ENCODE measurements at regions not wholly inside any gene's neighbourhood (a gene's known extent, or its start where the extent isn't known, plus 50 kb on each side); places are given as distances from the start of the nearest gene placed in this dataset.
"Not testable (repeated sequence)": the region's sequence is repeated elsewhere in the genome, so short reads cannot be mapped to it uniquely, and the experiment has no call there.

DNA sequence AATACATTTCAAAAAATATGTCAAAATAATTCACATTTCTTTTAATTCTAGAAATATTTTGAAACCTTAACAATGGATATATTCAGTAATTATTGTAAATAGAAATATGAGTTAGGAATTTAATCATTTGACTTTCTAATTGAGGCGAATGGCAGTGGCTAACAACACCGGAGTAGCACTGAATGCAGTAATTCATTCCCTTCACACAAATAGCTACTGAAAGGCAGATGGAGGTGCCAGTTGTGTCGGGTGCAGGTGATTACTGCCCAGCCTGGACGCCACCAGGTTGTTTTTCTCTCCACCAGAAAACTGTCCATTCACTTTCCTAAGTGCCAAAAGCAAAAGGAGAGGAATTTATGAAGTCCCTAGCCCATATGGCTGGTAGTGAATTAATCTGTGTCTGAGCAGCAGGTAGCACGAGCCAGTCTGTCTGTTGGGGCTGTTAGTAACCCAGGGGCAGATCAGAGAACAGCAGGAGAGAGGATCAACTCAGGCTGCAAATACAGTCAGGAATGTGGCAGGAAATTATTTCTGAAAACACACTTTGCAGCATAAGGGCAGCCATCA is 79.3 kb upstream of the GMNC start:
- in situ Hi-C loops (cut with HindIII; ENCODE audit: low pct_unique_long_range_greater_than_20kb, low sequenced_read_pairs), result no loop called here
- DNase-seq (ENCODE audit: low read depth, low spot score), result no peak

DNA sequence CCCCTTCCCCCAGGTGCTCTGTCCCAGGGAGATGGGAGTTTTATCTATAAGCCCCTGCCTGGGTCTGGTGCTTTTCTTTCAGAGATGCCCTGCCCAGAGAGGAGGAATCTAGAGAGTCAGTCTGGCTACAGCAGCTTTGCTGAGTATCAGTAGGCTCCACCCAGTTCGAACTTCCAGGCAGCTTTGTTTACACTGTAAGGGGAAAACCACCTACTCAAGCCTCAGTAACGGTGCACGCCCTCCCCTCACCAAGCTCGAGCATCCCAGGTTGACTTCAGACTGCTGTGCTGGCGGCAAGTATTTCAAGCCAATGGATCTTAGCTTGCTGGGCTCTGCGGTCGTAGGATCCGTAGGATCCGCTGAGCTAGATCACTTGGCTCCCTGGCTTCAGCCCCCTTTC is 72.1 kb upstream of the GMNC start:
- DNase-seq (ENCODE audit: low read depth, low spot score); in situ Hi-C loops (cut with HindIII; ENCODE audit: low pct_unique_long_range_greater_than_20kb, low sequenced_read_pairs): not testable (repeated sequence)

DNA sequence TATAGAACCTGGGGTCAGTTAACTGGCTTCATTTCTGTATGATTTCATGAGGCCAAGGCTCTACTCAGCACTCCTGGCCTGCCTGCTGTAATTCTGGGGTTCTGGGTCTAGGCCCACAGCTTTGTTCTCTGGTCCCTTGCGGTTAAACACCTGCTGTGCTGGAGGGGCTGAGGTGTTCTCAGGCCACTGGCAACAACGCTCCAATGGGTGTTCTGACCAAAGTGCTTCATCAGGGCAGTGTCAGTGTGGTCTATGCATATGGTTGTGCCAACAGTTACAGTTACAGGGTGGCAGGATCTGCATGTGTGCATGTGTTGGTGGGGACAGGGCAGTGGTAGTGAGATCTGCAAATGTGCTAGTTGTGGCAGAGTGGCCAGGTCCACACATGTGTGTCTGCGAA is 64.1 kb upstream of the GMNC start:
- DNase-seq (ENCODE audit: low read depth, low spot score), result no peak
- in situ Hi-C loops (cut with HindIII; ENCODE audit: low pct_unique_long_range_greater_than_20kb, low sequenced_read_pairs), result no loop called here

DNA sequence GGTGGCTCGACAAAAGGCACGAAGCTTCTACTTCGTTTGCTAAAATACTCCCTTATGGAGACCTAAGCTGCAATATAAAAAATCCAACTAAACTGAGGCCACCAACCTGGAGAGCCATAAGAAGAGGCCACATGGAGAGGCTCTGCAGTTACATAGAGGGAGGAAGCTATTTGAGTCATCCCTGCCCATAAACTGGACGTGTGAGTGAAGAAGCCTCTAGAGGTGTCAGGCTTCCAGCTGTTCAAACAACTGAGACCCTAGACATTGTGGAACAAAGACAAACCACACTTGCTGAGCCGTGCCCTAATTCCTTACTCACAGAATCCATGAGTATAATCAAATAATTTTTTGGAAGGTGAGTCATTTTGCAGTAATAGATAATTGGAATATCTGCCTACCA is 50.2 kb upstream of the GMNC start:
- in situ Hi-C loops (cut with HindIII; ENCODE audit: low pct_unique_long_range_greater_than_20kb, low sequenced_read_pairs), result no loop called here
- no peak for DNase-seq (ENCODE audit: low read depth, low spot score)
